22Rv1 (cell line): ENCODE measurements at regions not wholly inside any gene's neighbourhood (a gene's known extent, or its start where the extent isn't known, plus 50 kb on each side); places are given as distances from the start of the nearest gene placed in this dataset.

Experiments
- ZFX ChIP-seq: fragments of 450-650 bp; IDR thresholded peaks from 2 replicates; pipeline ENCODE4 v1.6.1; 2017; ENCODE audit warnings: antibody characterized with exemption, borderline replicate concordance
- TF ChIP-seq, protein P1 (sequence below): fragments of 450-650 bp; IDR thresholded peaks from 2 replicates; pipeline ENCODE4 v1.5.1; 2017; ENCODE audit warnings: mild to moderate bottlenecking

DNA sequence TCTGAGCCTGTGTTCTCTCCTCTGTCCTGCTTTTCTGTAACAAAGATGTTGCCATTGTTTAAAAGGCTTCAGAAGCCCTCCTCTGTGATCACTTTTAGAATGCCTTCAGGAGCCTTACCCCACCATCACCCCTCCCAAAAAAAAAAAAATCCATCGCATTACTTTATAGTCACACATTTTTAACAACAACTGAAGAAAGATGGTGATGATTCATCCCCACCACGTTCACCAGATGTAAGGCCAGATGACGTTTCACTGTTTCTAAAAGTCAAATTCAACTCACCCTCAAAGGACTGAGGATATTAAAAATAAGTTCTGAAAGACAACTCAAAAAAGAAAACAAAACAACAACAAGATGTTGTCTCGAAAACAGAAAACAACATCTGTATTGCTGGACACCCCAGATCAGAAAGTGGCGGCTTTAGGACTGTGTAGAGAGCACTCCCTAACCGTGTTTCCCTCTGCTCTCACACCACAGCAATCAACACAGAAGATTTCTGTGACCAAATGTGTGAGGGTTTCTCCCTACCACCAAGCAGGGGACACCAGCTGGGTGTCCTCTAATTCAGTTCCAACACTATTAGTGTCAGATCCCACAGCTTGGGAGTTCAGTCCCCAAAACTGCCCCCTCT lies 61.9 kb upstream of the CREB1 start:
- TF ChIP-seq, protein P1, sequence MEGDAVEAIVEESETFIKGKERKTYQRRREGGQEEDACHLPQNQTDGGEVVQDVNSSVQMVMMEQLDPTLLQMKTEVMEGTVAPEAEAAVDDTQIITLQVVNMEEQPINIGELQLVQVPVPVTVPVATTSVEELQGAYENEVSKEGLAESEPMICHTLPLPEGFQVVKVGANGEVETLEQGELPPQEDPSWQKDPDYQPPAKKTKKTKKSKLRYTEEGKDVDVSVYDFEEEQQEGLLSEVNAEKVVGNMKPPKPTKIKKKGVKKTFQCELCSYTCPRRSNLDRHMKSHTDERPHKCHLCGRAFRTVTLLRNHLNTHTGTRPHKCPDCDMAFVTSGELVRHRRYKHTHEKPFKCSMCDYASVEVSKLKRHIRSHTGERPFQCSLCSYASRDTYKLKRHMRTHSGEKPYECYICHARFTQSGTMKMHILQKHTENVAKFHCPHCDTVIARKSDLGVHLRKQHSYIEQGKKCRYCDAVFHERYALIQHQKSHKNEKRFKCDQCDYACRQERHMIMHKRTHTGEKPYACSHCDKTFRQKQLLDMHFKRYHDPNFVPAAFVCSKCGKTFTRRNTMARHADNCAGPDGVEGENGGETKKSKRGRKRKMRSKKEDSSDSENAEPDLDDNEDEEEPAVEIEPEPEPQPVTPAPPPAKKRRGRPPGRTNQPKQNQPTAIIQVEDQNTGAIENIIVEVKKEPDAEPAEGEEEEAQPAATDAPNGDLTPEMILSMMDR = no peak
- TF ChIP-seq ZFX = no peak
